GM21529 (cell line): ENCODE measurements at regions not wholly inside any gene's neighbourhood (a gene's known extent, or its start where the extent isn't known, plus 50 kb on each side); places are given as distances from the start of the nearest gene placed in this dataset.

Source experiments
- ATAC-seq: cut with Tn5 transposase; IDR thresholded peaks from one replicate; pipeline ENCODE4 v1.9.1; 2021; ENCODE audit not compliant: unreplicated experiment

- no peak for ATAC-seq
Observed at GRCh38 chr9:108311745-108312144, 544.0 kb downstream of the ACTL7B start.

DNA sequence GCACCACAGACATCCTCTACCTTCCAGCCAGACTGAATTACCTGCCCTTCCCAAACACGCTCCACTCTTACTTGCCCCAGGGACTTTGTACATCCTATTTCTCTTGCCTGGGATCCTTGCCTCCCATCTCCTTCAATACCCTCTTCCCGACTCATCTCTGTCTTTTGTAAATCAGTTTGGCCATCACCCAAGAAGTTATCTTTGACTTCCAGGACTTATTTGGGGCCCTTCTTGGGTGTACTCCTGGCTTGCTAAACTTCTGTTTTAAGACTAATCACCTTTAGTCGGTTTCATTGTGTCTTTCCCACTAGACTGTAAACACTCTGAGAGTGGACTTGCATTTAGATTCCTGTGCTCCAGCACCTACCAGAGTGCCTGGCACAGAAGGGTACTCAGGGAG, 545.6 kb downstream of the ACTL7B start:
- no peak for ATAC-seq

DNA sequence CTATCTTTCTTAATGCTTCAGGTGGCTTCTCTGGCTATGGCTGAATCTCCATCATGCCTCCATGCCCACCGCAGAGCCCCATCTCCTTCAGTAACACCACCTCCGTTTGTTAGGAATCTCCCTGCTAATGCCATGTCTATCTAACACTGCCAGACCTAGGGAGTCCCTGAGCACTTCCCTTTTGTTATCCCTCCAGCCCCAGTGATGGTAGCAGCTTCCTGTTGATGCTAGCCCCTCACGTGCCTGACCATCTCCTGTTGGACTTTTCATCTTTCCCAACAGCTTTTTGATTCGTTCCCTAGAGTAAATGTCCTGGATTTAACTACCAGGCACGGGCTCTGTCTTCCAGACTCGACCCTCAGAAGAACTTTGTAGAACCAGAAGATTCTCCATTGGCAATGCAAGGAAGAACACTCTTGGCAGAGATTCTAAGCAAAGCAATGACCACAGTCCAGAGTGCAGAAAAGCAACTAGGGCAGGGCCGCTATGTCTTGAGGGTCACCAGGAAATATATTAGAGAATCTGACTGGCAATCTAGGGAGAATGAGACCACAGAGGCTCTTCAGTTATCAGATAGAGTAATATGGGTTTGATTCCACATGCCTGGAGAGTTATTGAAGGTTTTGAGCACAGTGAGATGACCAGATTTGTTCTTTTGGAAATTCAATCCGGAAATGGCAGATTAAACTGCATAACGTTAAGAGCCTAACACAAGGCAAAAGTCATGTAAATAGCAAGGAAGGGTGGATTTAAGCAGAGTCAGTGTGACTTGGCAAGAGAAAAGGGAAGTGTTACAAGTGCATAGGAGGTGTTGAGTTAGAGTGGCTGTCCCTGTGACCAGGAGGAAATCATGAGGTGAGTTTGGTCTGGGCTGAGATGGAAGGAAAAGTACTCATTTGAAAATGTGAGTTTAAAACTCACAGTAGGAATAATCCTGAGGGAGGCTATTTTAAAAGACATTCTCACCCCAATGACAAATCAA, 555.2 kb downstream of the ACTL7B start:
- no peak for ATAC-seq

- no peak for ATAC-seq
Observed at GRCh38 chr9:108297073-108297472, 558.7 kb downstream of the ACTL7B start.

- ATAC-seq = no peak
Observed at GRCh38 chr9:108296056-108296455, 559.7 kb downstream of the ACTL7B start.

- ATAC-seq = no peak
Observed at GRCh38 chr9:108291586-108291932, 564.2 kb downstream of the ACTL7B start.

GRCh38 chr9:108290839-108291585, 564.8 kb downstream of the ACTL7B start:
- no peak for ATAC-seq

DNA sequence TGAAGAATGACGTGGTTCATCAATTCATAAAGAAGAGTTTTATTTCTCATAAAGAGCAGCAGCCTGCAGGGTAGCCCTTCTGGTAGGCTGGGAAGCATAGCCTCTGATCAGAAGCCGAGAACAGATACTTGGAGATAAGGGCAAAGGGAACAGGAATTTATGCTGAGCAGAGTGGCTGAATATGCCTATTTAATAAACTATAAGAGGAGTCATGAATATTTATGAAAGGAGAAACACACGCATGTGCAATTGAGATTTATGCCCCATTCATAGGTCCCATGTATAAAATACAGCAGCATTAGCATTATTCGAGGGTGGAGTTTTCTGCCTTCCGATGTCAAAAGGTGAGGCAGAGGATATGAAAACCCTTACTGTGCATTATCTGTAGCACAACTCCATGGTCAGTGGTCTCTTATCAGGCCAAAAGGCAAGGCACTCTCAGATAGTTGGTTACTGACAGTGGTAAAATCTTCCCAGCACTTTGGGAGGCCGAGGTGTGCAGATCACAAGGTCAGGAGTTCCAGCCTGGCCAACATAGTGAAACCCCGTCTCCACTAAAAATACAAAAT, 569.1 kb downstream of the ACTL7B start:
- ATAC-seq = no peak

DNA sequence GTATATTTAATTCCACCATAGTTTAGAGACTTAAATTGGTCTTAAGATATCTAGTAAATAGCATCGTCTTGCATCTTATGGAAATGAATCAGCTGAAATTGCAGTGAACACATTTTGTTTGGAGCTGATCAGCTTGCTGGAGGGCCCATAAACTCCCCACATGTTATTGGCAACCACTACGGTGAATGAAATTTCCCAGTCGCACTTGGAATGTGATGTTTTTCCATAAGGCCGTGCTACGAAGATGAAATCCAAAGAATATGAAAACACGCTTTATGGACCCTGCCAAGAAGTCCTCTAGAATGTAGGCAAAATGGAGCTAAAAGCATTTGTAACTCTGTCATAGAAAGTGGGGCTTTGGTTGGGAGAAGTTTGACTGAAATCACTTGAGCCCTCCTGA, 572.1 kb downstream of the ACTL7B start:
- no peak for ATAC-seq

DNA sequence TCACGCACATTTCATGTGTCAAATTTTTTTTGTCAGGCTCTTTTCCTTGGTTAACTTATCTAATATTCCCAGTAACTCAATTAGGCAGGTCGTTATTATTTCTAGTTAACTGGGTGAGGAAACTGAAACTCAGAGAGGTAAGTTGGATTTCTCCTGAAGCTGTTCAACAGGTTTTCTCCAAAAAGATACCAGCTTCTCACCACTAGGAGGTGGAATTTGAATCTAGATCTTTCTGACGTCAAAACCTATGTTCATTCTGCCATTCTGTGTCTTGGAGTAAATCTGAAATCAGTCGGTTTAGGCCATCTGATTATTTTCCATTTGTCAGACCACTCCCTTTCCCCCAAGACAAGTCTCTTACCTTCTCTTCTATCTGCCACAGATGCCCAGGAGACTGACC, 572.9 kb downstream of the ACTL7B start:
- ATAC-seq = no peak

DNA sequence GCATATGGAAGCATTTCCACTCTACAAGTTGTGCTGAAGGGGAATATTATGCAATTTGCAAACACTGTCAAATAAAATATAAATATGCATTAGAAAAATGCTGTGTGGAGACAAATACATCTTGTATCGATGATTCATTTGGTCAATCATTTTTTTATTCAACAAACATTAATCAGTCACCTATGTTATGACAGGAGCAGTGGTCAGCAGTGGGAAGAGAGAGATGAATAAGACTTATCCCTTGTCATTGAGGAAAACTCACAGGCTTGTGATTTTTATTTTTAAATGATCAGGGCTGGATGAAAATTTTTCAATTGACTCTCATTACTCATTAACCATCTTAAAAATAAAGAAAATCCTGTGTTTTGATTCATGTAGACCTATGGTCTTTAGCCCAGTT, 574.1 kb downstream of the ACTL7B start:
- no peak for ATAC-seq

DNA sequence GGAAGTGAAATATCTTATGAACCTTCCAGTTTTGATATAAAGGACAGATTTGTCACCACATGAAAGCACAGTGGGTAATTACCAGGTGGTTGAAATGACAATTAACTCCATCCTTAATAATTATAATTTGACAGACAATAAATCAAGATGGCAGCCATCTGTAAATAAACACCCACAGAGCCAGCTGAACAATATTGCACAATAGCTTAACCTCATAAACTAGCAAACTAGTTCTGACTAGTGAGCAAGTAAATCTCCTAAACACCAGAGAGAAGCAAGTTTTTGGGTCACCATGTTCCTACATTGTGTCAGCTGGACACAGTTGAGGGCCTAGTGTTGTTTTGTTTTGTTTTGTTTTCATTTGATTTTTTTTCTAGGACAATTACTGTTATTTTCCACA, 577.4 kb downstream of the ACTL7B start:
- no peak for ATAC-seq

- no peak for ATAC-seq
Observed at GRCh38 chr9:108277216-108277615, 578.6 kb downstream of the ACTL7B start.

GRCh38 chr9:108275906-108276305, 579.9 kb downstream of the ACTL7B start:
- ATAC-seq = no peak

DNA sequence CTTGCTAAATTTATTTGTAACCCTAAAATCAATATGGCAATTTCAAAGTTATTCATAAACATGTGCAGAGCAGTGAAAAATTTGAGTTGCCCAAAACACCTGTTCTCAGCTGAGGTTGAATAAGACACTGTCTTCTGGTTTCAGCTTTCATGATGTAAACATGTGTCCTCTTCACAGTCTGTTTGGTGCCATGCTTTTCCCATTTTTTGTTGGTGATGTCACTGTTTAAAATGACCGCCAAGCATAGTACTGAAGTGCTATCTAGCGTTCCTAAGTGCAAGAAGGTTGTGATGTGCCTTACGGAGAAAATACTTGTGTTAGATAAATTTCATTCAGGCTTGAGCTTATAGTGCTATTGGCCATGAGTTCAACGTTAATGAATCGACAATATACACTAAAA, 580.8 kb downstream of the ACTL7B start:
- no peak for ATAC-seq

- no peak for ATAC-seq
Observed at GRCh38 chr9:108273988-108274387, 581.8 kb downstream of the ACTL7B start.

- no peak for ATAC-seq
Observed at GRCh38 chr9:108272349-108272899, 583.4 kb downstream of the ACTL7B start.

DNA sequence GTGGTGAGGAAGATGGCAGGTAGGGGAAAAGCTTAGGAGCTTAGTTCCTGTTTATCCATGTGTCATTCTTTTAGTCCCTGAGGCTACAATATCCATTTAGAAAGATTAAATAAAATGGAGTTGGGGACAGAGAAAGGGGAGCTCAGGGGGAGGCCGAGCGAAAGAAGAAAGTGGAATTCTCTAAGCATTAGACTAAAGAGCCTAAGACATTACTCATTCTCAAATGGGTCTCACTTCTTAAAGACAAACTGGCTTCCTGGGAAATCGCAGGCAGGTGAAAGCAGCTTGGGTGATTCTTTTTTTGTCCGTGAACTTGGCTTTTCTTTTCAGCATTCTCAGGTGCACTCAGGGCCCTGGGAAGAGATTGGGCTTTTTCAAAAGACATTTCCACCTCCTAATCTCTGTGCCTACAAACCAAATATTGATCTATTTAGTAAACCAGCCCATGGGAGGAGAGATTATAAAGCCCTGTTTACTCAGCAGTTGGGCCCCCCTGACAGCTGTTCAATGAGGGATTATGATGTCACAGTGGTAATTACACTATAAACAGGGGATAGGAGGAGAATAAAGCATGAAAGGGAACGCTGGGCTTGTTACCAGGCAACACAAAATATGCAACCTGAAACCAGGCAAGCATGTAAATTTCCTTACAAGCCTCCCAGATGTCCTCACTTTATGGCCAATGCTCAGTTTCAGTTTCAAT, 584.0 kb downstream of the ACTL7B start:
- ATAC-seq = no peak

DNA sequence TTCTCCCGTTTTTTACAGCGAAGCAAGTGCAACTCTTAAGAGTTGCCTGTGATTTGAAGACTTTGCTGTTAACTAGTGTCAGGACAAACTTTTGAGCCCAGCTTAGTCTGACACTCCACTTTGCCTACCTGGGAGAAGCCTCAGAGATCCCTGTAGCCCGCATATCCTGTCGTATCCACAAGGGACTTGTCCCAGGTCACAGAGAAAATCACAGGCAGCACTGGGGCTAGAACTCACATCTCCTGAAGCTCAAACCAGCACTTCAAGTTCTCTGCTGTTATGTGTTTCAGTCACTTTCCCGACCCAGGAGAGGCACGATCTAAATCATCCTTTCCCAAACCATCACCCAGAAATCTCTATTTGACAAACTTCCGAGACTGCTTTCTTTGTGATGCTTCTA, 584.5 kb downstream of the ACTL7B start:
- no peak for ATAC-seq

DNA sequence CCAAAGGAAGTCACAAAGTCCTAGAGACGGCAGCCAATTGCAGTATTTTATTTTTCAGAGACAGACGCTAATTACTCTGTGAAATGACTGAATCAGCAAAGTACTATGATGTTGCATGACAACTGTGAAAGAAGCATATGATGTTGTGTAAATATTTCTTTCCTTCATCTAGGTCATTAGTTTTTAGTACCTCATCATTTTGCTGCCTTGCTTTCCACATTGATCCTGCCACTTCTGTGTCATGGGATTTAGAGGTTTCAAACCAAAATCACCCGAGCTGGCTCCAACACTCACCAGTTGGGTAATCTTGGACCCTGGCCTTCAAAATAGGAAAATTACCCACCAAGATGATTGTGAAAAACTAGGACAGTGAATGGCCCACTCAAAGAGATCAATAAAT, 585.2 kb downstream of the ACTL7B start:
- ATAC-seq = no peak

- ATAC-seq = no peak
Observed at GRCh38 chr9:108270051-108270450, 585.7 kb downstream of the ACTL7B start.
